ENCODE measurements at regions not wholly inside any gene's neighbourhood (a gene's known extent, or its start where the extent isn't known, plus 50 kb on each side); places are given as distances from the start of the nearest gene placed in this dataset.

DNA sequence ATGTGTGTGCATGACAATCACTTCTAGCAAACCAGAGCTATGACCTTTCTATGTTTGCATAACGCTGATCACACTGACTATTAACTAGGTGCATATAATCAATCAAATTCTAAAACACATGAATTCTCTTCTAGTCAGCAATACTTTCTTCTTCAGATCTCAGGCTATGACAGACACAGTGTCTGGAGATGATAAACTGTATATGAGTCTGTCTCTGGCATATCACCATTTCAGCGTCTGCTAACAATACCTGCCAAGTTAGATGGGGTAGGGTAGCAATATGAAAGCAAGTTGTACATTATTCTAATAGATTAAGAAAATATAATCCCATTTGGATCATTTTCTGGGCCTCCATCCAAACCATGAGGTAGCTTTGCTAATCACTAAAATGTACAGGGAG is 354.2 kb upstream of the EPHA4 start (continued):
- TF ChIP-seq ZNF764 (CRISPR knock-in tag; IDR thresholded peaks at IDR 0.05; ENCODE audit: low read depth) (no peak), ILK (tag; IDR thresholded peaks at IDR 0.05; ENCODE audit: borderline replicate concordance, low read depth) (no peak), ZNF644 (tag; IDR thresholded peaks at IDR 0.05; ENCODE audit: low read depth) (no peak), KLF13 (tag; IDR thresholded peaks at IDR 0.05; ENCODE audit: borderline replicate concordance, low read depth) (no peak), POLR2A (conservative IDR thresholded peaks at IDR 0.05) (no peak), TBP (optimal IDR thresholded peaks at IDR 0.05; ENCODE audit: low read depth, low read length) (no peak), BCOR (IDR thresholded peaks at IDR 0.05) (no peak), FOXM1 (IDR thresholded peaks at IDR 0.05; ENCODE audit: low read depth) (no peak), FOXM1 (CRISPR knock-in tag; IDR thresholded peaks at IDR 0.05; ENCODE audit: low read depth) (no peak)
- TF ChIP-seq, protein P1, sequence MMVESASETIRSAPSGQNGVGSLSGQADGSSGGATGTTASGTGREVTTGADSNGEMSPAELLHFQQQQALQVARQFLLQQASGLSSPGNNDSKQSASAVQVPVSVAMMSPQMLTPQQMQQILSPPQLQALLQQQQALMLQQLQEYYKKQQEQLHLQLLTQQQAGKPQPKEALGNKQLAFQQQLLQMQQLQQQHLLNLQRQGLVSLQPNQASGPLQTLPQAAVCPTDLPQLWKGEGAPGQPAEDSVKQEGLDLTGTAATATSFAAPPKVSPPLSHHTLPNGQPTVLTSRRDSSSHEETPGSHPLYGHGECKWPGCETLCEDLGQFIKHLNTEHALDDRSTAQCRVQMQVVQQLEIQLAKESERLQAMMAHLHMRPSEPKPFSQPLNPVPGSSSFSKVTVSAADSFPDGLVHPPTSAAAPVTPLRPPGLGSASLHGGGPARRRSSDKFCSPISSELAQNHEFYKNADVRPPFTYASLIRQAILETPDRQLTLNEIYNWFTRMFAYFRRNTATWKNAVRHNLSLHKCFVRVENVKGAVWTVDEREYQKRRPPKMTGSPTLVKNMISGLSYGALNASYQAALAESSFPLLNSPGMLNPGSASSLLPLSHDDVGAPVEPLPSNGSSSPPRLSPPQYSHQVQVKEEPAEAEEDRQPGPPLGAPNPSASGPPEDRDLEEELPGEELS (CRISPR knock-in tag; IDR thresholded peaks at IDR 0.05; ENCODE audit: borderline replicate concordance) = no peak
- TF ChIP-seq, protein P2, sequence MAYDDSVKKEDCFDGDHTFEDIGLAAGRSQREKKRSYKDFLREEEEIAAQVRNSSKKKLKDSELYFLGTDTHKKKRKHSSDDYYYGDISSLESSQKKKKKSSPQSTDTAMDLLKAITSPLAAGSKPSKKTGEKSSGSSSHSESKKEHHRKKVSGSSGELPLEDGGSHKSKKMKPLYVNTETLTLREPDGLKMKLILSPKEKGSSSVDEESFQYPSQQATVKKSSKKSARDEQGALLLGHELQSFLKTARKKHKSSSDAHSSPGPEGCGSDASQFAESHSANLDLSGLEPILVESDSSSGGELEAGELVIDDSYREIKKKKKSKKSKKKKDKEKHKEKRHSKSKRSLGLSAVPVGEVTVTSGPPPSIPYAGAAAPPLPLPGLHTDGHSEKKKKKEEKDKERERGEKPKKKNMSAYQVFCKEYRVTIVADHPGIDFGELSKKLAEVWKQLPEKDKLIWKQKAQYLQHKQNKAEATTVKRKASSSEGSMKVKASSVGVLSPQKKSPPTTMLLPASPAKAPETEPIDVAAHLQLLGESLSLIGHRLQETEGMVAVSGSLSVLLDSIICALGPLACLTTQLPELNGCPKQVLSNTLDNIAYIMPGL (CRISPR knock-in tag; IDR thresholded peaks at IDR 0.05) = no peak
- TF ChIP-seq, protein P3, sequence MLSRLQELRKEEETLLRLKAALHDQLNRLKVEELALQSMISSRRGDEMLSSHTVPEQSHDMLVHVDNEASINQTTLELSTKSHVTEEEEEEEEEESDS (CRISPR knock-in tag; IDR thresholded peaks at IDR 0.05) = no peak
- TF ChIP-seq, protein P4, sequence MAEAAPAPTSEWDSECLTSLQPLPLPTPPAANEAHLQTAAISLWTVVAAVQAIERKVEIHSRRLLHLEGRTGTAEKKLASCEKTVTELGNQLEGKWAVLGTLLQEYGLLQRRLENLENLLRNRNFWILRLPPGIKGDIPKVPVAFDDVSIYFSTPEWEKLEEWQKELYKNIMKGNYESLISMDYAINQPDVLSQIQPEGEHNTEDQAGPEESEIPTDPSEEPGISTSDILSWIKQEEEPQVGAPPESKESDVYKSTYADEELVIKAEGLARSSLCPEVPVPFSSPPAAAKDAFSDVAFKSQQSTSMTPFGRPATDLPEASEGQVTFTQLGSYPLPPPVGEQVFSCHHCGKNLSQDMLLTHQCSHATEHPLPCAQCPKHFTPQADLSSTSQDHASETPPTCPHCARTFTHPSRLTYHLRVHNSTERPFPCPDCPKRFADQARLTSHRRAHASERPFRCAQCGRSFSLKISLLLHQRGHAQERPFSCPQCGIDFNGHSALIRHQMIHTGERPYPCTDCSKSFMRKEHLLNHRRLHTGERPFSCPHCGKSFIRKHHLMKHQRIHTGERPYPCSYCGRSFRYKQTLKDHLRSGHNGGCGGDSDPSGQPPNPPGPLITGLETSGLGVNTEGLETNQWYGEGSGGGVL (CRISPR knock-in tag; IDR thresholded peaks at IDR 0.05) = no peak

All from K562 (cell line).